ENCODE measurements at regions not wholly inside any gene's neighbourhood (a gene's known extent, or its start where the extent isn't known, plus 50 kb on each side); places are given as distances from the start of the nearest gene placed in this dataset.

DNA sequence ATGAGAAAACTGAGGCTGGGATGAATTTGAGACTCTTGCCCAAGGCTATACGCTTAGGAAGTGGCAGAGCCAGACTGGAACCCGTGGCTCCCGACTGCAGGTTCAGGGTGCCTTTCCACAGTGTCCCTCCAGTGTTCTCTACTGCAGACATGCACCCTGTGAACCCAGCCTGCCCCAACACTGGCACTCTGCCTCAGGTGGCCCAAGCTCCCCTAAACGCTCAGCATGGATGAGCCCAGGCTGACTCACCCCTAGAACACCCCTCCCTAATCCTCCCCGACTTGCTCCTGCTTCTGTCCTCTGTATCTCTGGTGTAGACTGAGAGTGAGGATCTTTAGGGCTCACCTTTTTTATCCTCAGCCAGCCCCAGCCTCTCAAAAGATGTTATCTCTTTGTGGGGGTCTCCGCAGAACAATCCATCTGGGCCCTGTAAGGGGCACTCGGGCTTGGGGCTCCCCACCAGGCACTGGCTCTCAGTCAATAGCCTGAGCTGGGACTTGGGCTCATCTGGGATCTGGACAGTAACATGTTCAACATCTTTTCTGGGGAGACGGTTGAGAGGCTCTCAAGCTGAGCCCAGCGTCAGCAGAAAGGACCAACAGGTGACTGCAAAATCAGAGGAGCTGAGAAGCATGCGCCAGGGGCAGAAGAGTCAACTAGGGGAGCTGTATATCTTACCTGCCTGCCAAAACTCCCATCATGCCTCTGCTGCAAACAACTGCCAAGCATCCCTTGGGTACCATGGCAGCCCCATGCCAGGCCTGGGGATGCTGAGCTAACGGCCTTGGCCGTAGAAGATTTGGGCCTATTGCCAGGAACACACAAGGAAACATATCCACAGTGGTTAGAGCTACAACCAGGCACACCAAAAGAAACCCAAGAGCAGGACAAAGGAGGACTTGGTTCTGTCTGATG lies 176.2 kb downstream of the BUD13 start:
- TF ChIP-seq, protein P1, sequence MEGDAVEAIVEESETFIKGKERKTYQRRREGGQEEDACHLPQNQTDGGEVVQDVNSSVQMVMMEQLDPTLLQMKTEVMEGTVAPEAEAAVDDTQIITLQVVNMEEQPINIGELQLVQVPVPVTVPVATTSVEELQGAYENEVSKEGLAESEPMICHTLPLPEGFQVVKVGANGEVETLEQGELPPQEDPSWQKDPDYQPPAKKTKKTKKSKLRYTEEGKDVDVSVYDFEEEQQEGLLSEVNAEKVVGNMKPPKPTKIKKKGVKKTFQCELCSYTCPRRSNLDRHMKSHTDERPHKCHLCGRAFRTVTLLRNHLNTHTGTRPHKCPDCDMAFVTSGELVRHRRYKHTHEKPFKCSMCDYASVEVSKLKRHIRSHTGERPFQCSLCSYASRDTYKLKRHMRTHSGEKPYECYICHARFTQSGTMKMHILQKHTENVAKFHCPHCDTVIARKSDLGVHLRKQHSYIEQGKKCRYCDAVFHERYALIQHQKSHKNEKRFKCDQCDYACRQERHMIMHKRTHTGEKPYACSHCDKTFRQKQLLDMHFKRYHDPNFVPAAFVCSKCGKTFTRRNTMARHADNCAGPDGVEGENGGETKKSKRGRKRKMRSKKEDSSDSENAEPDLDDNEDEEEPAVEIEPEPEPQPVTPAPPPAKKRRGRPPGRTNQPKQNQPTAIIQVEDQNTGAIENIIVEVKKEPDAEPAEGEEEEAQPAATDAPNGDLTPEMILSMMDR (IDR thresholded peaks at IDR 0.05; ENCODE audit: insufficient read depth, low read depth, low read length), result no peak
- DNase-seq (ENCODE audit: low read depth), result no peak
- H3K4me3 ChIP-seq (ENCODE audit: low read depth, low read length), result no peak overlapping the region

- TF ChIP-seq, protein P1 (IDR thresholded peaks at IDR 0.05; ENCODE audit: insufficient read depth, low read depth, low read length), result no peak
- no peak overlapping the region for H3K4me3 ChIP-seq (ENCODE audit: low read depth, low read length)
- no peak for DNase-seq (ENCODE audit: low read depth)
Measured at GRCh38 chr11:116595305-116595880, 177.4 kb downstream of the BUD13 start.

- TF ChIP-seq, protein P1 (IDR thresholded peaks at IDR 0.05; ENCODE audit: insufficient read depth, low read depth, low read length), result no peak
- DNase-seq (ENCODE audit: low read depth), result no peak
- no peak overlapping the region for H3K4me3 ChIP-seq (ENCODE audit: low read depth, low read length)
Measured at GRCh38 chr11:116590844-116591570, 181.8 kb downstream of the BUD13 start.

- TF ChIP-seq, protein P1 (IDR thresholded peaks at IDR 0.05; ENCODE audit: insufficient read depth, low read depth, low read length), result no peak
Measured at GRCh38 chr11:116589402-116589801, 183.4 kb downstream of the BUD13 start.

GRCh38 chr11:116586392-116586791 lies 186.4 kb downstream of the BUD13 start:
- TF ChIP-seq, protein P1 (IDR thresholded peaks at IDR 0.05; ENCODE audit: insufficient read depth, low read depth, low read length), result no peak
- DNase-seq (ENCODE audit: low read depth), result no peak
- no peak overlapping the region for H3K4me3 ChIP-seq (ENCODE audit: low read depth, low read length)

More at GRCh38 chr11:116589402-116589801, 183.4 kb downstream of the BUD13 start:
- no peak for DNase-seq (ENCODE audit: low read depth)
- H3K4me3 ChIP-seq (ENCODE audit: low read depth, low read length), result no peak overlapping the region

- TF ChIP-seq, protein P1 (IDR thresholded peaks at IDR 0.05; ENCODE audit: insufficient read depth, low read depth, low read length), result no peak
- no peak for DNase-seq (ENCODE audit: low read depth)
- H3K4me3 ChIP-seq (ENCODE audit: low read depth, low read length), result no peak overlapping the region
Measured at GRCh38 chr11:116582571-116582970, 190.2 kb downstream of the BUD13 start.
